Activated CD4-positive, alpha-beta T cell treated with anti-CD3 and anti-CD28 coated beads for 24 hours (primary cell): ENCODE measurements at regions not wholly inside any gene's neighbourhood (a gene's known extent, or its start where the extent isn't known, plus 50 kb on each side); places are given as distances from the start of the nearest gene placed in this dataset.
"Not testable (repeated sequence)": the region's sequence is repeated elsewhere in the genome, so short reads cannot be mapped to it uniquely, and the experiment has no call there.

Experiments used
- DNase-seq, 2 donors: peaks; one replicate each; pipeline ENCODE4 v3.0.0-alpha.2; 2020; ENCODE audit warnings: low read depth in 2 of 2

DNA sequence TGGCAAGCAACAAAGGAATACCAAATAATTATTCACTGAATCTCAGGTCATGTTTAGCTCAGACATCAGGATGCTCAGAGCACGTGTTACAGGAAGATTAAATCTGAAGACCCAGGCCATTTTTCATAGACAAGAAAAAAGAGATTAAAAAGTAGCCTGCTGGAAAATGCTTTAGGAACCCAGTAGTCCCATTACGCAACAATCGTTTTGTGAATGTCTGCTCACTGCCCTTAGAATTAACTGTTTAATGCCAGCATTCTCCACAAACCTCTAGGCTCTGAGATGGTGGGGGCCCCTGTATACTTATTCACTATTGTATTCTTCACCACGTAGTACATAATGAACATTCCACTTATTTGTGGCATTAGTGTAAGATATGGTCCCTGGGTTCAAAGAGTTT, 154.6 kb upstream of the NYAP2 start:
- no peak for DNase-seq

- DNase-seq, result no peak
These were observed 162.7 kb upstream of the NYAP2 start for GRCh38 chr2:225236769-225237323.

DNA sequence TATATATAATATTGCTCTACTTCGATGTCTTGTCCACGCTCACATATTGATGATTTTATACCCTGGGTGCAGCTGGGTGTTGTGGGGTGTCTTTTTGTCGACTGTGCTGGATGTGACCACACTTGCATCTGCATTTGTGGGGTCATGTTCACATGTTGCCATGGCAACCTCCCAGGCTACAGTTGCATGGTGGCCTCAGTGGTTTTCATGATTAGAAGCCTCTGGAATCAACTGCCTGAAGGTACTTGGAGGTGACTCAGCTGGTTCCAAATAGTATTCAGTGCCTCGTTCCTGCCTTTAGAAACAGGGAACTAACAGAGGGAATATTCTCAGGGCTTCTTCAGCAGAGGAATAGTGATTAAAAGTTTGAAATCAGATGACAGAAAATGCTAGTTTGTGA, 166.3 kb upstream of the NYAP2 start:
- no peak for DNase-seq

DNA sequence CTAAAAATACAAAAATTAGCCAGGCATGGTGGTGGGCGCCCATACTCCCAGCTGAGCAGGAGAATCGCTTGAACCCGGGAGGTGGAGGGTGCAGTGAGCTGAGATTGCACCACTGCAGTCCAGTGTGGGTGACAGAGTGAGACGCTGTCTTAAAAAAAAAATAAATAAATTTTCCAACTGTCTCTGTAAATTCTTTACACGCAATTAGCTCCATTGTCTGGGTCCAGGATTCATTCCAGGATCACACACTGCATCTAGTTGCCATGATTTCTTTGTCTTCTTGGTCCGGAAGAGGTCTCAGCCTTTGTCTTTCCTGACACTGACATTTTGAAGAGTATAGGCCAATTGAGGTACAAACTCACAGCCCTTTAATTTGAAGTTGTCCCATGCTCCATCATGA, 167.6 kb upstream of the NYAP2 start:
- DNase-seq, result no peak

- not testable (repeated sequence) for DNase-seq
These were observed 170.2 kb upstream of the NYAP2 start for GRCh38 chr2:225229346-225229745.

DNA sequence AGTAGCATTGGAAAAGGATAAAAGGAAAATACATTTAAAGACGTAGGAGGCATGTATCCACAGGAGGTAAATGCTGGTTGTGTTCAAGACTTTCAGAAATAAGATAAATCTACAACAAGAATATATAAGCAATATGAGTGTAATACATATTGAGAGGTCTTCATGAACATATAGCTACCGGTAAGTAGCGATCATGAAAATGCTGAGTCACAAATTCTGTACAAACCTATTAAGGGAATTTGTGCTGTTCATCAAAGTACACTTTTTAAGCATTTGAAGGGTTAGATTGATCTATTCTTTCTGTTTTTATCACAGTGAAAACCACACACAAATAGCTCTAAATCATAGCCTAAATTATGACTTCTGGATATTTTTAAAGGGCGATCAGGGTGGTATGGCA, 173.1 kb upstream of the NYAP2 start:
- DNase-seq, result no peak

- DNase-seq, result no peak
These were observed 176.2 kb upstream of the NYAP2 start for GRCh38 chr2:225223301-225223700.

- no peak for DNase-seq
These were observed 165.2 kb upstream of the DOCK10 start for GRCh38 chr2:225207471-225207870.

DNA sequence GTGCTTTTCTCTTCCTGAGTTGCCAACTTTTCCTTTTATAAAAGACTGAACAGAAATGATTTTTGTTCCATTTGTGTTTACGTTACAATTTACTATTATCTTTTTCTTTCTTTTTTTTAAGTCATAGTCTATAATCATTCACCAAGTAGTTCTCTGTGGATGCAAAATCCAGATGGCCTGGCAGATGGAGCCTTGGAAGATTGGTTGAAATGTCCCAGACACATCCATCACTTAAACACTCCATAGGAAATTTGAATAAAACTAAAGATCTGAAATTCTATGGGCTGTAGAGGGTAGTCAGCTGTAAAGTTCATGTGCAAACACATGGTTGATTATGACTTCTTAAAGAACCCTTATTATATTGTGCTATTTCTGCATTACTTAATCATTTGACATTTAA, 164.8 kb upstream of the DOCK10 start:
- no peak for DNase-seq

GRCh38 chr2:225196579-225196978, 154.3 kb upstream of the DOCK10 start:
- no peak for DNase-seq

- DNase-seq, result no peak
These were observed 150.6 kb upstream of the DOCK10 start for GRCh38 chr2:225192869-225193268.

- no peak for DNase-seq
These were observed 148.7 kb upstream of the DOCK10 start for GRCh38 chr2:225190987-225191386.

DNA sequence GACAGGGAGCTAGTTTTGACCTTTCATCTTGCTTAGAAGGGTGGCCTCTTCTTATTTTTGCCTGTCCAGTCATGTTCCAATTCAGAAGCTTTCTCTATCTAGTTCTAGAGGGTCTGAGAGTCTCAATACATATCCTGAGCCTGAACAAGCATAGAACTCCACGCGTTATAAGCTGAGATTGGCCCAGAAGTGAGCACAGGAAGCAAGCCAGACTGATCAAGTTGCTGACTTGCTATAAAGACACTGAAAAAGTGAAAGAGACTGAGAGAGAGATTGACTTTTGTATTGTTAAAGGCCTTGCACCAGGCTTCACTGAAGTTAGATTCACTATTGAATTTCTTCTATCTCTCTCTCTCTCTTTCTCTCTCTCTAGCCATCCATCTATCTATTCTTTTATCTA, 142.7 kb upstream of the DOCK10 start:
- DNase-seq, result no peak

GRCh38 chr2:225182126-225182525, 139.9 kb upstream of the DOCK10 start:
- no peak for DNase-seq

GRCh38 chr2:225177098-225177497, 134.8 kb upstream of the DOCK10 start:
- DNase-seq, result no peak

DNA sequence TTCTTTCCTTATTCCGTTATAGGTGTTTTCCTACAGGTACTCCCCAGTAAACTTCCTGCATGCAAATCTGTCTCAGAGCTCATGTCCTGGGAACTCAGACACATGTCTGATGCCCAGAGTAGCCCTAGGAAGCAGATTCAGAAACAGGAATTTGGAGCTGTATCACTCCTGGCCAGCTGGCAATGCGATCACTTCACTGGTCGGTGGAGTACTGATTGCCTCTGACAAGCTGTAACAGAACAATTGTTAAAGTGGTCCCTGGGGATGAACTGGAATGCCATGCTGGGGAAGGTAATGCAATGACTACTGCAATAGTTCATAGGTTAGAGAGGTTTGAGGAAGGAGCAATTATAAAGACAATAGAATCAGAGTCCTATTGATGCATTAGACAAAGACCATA, 131.6 kb upstream of the DOCK10 start:
- no peak for DNase-seq

DNA sequence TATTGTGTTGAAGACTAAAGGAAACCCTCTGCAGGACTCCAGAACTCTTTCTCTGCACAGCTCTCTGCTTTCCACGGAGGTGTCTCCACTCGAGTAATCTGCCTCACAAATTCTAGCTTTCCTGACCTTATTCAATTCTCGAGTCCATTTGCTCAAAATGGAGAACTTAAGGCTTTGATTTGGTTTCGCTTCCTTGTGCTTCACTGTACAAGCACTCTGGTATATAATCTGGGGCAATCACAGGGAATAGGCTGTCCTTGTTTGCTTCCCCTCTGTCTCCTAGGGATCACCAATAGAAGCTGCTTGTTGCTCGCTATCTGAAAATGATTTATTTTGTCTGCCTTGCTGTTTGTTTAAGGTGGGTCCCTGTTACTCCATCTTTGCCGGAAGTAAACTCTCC, 129.1 kb upstream of the DOCK10 start:
- no peak for DNase-seq

GRCh38 chr2:225170162-225170561, 127.9 kb upstream of the DOCK10 start:
- DNase-seq, result no peak

GRCh38 chr2:225169396-225169795, 127.1 kb upstream of the DOCK10 start:
- no peak for DNase-seq

DNA sequence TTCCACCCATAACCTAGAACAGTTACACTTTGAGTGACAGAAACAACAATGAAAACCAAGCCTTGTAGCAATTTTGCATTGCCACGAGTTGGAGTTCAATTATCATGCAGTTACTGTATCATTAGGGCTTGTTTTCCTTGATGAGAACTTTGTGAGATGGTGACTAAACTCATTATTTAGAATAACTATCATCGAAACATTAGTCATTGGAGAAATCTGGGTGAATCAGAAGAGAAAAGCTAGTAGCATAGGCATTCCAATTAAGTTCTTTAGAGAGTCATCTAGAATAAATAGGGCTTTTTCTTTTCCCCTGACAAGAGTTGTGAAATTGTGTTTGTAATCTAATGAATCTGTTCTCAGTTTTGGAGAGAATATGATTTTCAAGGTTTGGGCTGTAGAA, 122.8 kb upstream of the DOCK10 start:
- no peak for DNase-seq

GRCh38 chr2:225164401-225165050, 122.3 kb upstream of the DOCK10 start:
- no peak for DNase-seq

GRCh38 chr2:225158360-225158759, 116.1 kb upstream of the DOCK10 start:
- DNase-seq, result no peak

DNA sequence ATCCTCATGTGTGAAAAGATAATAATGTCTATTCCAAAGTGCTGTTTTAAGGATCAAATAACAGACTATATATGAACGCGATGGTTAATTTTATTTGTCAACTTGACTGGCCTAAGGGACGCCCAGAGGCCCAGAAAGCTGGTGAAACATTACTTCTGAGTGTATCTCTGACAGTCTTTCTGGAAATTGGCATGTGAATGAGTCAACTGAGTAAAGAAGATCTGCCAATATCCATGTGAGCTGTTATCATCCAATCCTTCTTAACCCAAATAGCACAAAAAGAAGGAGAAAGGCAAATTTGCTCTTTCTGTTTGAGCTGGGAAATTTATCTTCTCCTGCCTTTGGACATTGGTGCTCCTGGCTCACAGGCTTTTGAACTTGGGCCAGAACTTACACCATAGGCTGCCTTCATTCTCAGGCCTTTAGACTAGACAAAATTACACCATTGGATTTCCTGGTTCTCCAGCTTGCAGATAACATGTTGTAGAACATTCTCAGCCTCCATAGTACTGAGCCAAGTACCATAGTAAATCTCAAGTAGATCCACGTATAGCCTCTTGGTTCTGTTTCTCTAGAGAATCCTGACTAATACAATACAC, 114.7 kb upstream of the DOCK10 start:
- DNase-seq, result no peak

DNA sequence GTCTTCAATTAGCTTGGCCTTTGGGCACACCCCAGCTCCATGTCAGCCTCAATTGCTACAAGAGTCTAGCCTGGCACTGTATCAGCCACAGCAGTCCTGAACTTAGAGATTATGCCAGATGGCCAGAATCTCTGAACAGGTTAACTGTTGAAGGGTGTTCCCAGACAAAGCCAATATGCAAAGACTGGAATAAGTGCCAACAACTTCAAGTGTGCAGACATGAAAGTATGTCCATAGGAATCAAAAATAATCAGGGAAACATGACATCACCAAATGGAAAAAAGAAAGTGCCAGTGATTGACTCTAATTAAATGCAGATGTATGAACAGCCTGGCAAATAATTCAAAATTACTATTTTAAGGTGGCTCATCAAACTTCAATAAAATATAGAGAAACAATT, 98.5 kb upstream of the DOCK10 start:
- no peak for DNase-seq
